Karpas-422 (cell line): ENCODE measurements at regions not wholly inside any gene's neighbourhood (a gene's known extent, or its start where the extent isn't known, plus 50 kb on each side); places are given as distances from the start of the nearest gene placed in this dataset.
"Not testable (repeated sequence)": the region's sequence is repeated elsewhere in the genome, so short reads cannot be mapped to it uniquely, and the experiment has no call there.

Experiments used
- DNase-seq: peaks from one replicate; pipeline ENCODE4 v3.0.0-alpha.2; 2015
- H2AFZ ChIP-seq: fragments of 200-600 bp; sonication (generic); 2 replicates; pipeline ENCODE4 v1.6.1; 2014; ENCODE audit warnings: antibody characterized with exemption, low read length, mixed read lengths
- H3K27ac ChIP-seq: fragments of 200-600 bp; sonication (generic); 2 replicates; pipeline ENCODE4 v1.5.1; 2014; ENCODE audit warnings: mild to moderate bottlenecking, low read length, moderate library complexity
- H3K27me3 ChIP-seq: fragments of 200-600 bp; sonication (generic); 2 replicates; pipeline ENCODE4 v1.6.1; 2014; ENCODE audit warnings: low read length, mixed read lengths
- H3K36me3 ChIP-seq: fragments of 200-600 bp; sonication (generic); 2 replicates; pipeline ENCODE4 v1.6.1; 2014; ENCODE audit warnings: low read length, mixed read lengths; ENCODE audit not compliant: insufficient read depth
- H3K4me1 ChIP-seq: fragments of 200-600 bp; sonication (generic); 2 replicates; pipeline ENCODE4 v1.6.1; 2014; ENCODE audit warnings: mild to moderate bottlenecking, low read length, mixed read lengths
- H3K4me2 ChIP-seq: fragments of 200-600 bp; sonication (generic); 2 replicates; pipeline ENCODE4 v1.6.1; 2014; ENCODE audit warnings: low read length, low read depth, mild to moderate bottlenecking; ENCODE audit not compliant: poor library complexity, severe bottlenecking
- H3K4me3 ChIP-seq: fragments of 200-600 bp; sonication (generic); 2 replicates; pipeline ENCODE4 v1.5.1; 2014; ENCODE audit warnings: mild to moderate bottlenecking, antibody characterized with exemption, low read length, mixed read lengths
- H3K79me2 ChIP-seq: fragments of 200-600 bp; sonication (generic); 2 replicates; pipeline ENCODE4 v1.6.1; 2014; ENCODE audit warnings: mild to moderate bottlenecking, low read length, mixed read lengths
- H3K9ac ChIP-seq: fragments of 200-600 bp; sonication (generic); 2 replicates; pipeline ENCODE4 v1.6.0; 2014; ENCODE audit warnings: low read length
- H3K9me2 ChIP-seq: fragments of 200-600 bp; sonication (generic), shearing (Covaris generic); replicated peaks from 2 replicates; pipeline ENCODE4 v1.6.0; 2014; ENCODE audit warnings: mild to moderate bottlenecking, low read length, moderate library complexity; ENCODE audit not compliant: insufficient read depth
- H3K9me3 ChIP-seq: fragments of 300-700, 200-600 bp; sonication (generic); 2 replicates; pipeline ENCODE4 v1.6.1; 2014; ENCODE audit warnings: low read length, mixed read lengths
- H4K20me1 ChIP-seq: fragments of 200-600 bp; sonication (generic); 2 replicates; pipeline ENCODE4 v1.6.1; 2014; ENCODE audit warnings: mild to moderate bottlenecking, antibody characterized with exemption, low read length, low read depth; ENCODE audit not compliant: insufficient read depth

- H3K4me1 ChIP-seq, DNase-seq, H3K9me3 ChIP-seq, H3K27me3 ChIP-seq, H3K9me2 ChIP-seq, H3K27ac ChIP-seq, H3K4me2 ChIP-seq, H3K36me3 ChIP-seq, H3K79me2 ChIP-seq, H4K20me1 ChIP-seq, H2AFZ ChIP-seq, H3K9ac ChIP-seq, H3K4me3 ChIP-seq: not testable (repeated sequence)
These were observed 213.2 kb downstream of the BANP start for GRCh38 chr16:88164196-88165039.

- DNase-seq, H3K27me3 ChIP-seq, H3K9me3 ChIP-seq, H2AFZ ChIP-seq, H3K4me3 ChIP-seq, H3K36me3 ChIP-seq, H3K79me2 ChIP-seq, H3K27ac ChIP-seq, H3K4me1 ChIP-seq, H4K20me1 ChIP-seq, H3K9ac ChIP-seq, H3K4me2 ChIP-seq, H3K9me2 ChIP-seq: not testable (repeated sequence)
These were observed 213.9 kb downstream of the BANP start for GRCh38 chr16:88165040-88165544.

- H4K20me1 ChIP-seq, H3K27ac ChIP-seq, H3K4me2 ChIP-seq, H3K4me1 ChIP-seq, H3K9ac ChIP-seq, H3K9me3 ChIP-seq, H3K27me3 ChIP-seq, H3K9me2 ChIP-seq, DNase-seq, H2AFZ ChIP-seq, H3K36me3 ChIP-seq, H3K4me3 ChIP-seq, H3K79me2 ChIP-seq: not testable (repeated sequence)
These were observed 214.4 kb downstream of the BANP start for GRCh38 chr16:88165683-88166082.

GRCh38 chr16:88166209-88166773 lies 215.1 kb downstream of the BANP start:
- H3K4me1 ChIP-seq, H3K9me3 ChIP-seq, H3K36me3 ChIP-seq, H3K4me3 ChIP-seq, H3K27me3 ChIP-seq, H3K4me2 ChIP-seq, H4K20me1 ChIP-seq, H2AFZ ChIP-seq, H3K79me2 ChIP-seq, H3K27ac ChIP-seq, H3K9ac ChIP-seq, H3K9me2 ChIP-seq, DNase-seq: not testable (repeated sequence)

- H3K79me2 ChIP-seq, H3K36me3 ChIP-seq, H3K4me3 ChIP-seq, H3K4me1 ChIP-seq, H3K9ac ChIP-seq, H3K4me2 ChIP-seq, H3K9me3 ChIP-seq, H3K27ac ChIP-seq, DNase-seq, H2AFZ ChIP-seq, H4K20me1 ChIP-seq, H3K27me3 ChIP-seq, H3K9me2 ChIP-seq: not testable (repeated sequence)
These were observed 214.8 kb upstream of the ZNF469 start for GRCh38 chr16:88167798-88168556.

- H3K27me3 ChIP-seq, H3K4me1 ChIP-seq, H2AFZ ChIP-seq, H3K9ac ChIP-seq, H4K20me1 ChIP-seq, H3K4me2 ChIP-seq, DNase-seq, H3K79me2 ChIP-seq, H3K9me2 ChIP-seq, H3K36me3 ChIP-seq, H3K9me3 ChIP-seq, H3K4me3 ChIP-seq, H3K27ac ChIP-seq: not testable (repeated sequence)
These were observed 214.2 kb upstream of the ZNF469 start for GRCh38 chr16:88168557-88168949.

GRCh38 chr16:88169136-88169830 lies 213.5 kb upstream of the ZNF469 start:
- not testable (repeated sequence) for H3K9me2 ChIP-seq, H3K4me3 ChIP-seq, H3K9ac ChIP-seq, H3K27me3 ChIP-seq, H4K20me1 ChIP-seq, H2AFZ ChIP-seq, H3K36me3 ChIP-seq, H3K27ac ChIP-seq, H3K79me2 ChIP-seq, H3K9me3 ChIP-seq, H3K4me2 ChIP-seq, H3K4me1 ChIP-seq, DNase-seq

GRCh38 chr16:88169831-88170165 lies 213.0 kb upstream of the ZNF469 start:
- DNase-seq: not testable (repeated sequence)

More at GRCh38 chr16:88169831-88170165, 213.0 kb upstream of the ZNF469 start:
- H2AFZ ChIP-seq, H3K9me2 ChIP-seq, H4K20me1 ChIP-seq, H3K9me3 ChIP-seq, H3K79me2 ChIP-seq, H3K9ac ChIP-seq, H3K4me2 ChIP-seq, H3K4me3 ChIP-seq, H3K4me1 ChIP-seq, H3K27me3 ChIP-seq, H3K36me3 ChIP-seq, H3K27ac ChIP-seq: not testable (repeated sequence)
